NT2/D1 (cell line): ENCODE measurements at regions not wholly inside any gene's neighbourhood (a gene's known extent, or its start where the extent isn't known, plus 50 kb on each side); places are given as distances from the start of the nearest gene placed in this dataset.
"Not testable (repeated sequence)": the region's sequence is repeated elsewhere in the genome, so short reads cannot be mapped to it uniquely, and the experiment has no call there.

Experiments
- SUZ12 ChIP-seq: IDR thresholded peaks from 2 replicates; pipeline ENCODE4 v1.6.1; 2011; ENCODE audit not compliant: insufficient read length, insufficient read depth; ENCODE audit errors: extremely low read depth
- YY1 ChIP-seq: IDR thresholded peaks from 2 replicates; pipeline ENCODE4 v1.6.1; 2011; ENCODE audit not compliant: insufficient read length, insufficient read depth
- ZNF274 ChIP-seq: IDR thresholded peaks from 2 replicates; pipeline ENCODE4 v1.6.1; 2011; ENCODE audit warnings: mild to moderate bottlenecking, low read depth, low read length

DNA sequence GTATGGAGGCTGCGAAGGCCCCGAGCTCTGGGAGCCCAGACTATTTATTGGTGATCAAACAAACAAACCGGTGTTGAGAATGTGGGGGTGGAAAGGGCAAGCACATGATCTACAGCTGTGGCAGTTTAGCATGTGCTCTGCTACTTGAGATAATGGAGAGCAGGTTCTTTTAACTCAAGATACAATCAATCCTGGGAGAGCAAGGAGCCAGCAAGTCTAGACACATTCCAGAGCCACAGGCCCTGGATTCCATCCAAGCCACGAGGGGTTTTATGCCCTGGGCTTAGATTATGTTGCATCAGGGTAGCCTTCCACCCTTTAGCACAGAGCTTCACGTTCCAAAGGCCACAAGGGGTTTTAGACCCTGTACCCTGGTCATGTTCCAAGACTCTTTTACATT is 355.9 kb upstream of the ARID1B start:
- not testable (repeated sequence) for TF ChIP-seq SUZ12, ZNF274, YY1
